Mammary epithelial cell (primary cell): ENCODE measurements at regions not wholly inside any gene's neighbourhood (a gene's known extent, or its start where the extent isn't known, plus 50 kb on each side); places are given as distances from the start of the nearest gene placed in this dataset.

ENCODE experiments used
- EZH2 ChIP-seq: IDR thresholded peaks from 2 replicates; pipeline ENCODE4 v1.6.1; 2012; ENCODE audit warnings: low read length, inconsistent platforms, borderline replicate concordance
- TF ChIP-seq, protein P1 (sequence below), 2 donors: IDR thresholded peaks in 1 of 2; conservative IDR thresholded peaks in 1 of 2; 2 replicates each; pipeline ENCODE4 v1.5.1; 2011 to 2012; ENCODE audit warnings: inconsistent platforms in 2 of 2, low read length in 2 of 2, mild to moderate bottlenecking in 2 of 2, control low read depth in 1 of 2, low read depth in 1 of 2; ENCODE audit not compliant: insufficient read depth in 1 of 2; ENCODE audit errors: extremely low read depth in 1 of 2

- TF ChIP-seq, protein P1, sequence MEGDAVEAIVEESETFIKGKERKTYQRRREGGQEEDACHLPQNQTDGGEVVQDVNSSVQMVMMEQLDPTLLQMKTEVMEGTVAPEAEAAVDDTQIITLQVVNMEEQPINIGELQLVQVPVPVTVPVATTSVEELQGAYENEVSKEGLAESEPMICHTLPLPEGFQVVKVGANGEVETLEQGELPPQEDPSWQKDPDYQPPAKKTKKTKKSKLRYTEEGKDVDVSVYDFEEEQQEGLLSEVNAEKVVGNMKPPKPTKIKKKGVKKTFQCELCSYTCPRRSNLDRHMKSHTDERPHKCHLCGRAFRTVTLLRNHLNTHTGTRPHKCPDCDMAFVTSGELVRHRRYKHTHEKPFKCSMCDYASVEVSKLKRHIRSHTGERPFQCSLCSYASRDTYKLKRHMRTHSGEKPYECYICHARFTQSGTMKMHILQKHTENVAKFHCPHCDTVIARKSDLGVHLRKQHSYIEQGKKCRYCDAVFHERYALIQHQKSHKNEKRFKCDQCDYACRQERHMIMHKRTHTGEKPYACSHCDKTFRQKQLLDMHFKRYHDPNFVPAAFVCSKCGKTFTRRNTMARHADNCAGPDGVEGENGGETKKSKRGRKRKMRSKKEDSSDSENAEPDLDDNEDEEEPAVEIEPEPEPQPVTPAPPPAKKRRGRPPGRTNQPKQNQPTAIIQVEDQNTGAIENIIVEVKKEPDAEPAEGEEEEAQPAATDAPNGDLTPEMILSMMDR (conservative IDR thresholded peaks at IDR 0.05 in 1 of 2, IDR thresholded peaks at IDR 0.05 in 1 of 2; ENCODE audit: extremely low read depth in 1 of 2, insufficient read depth in 1 of 2, low read depth in 1 of 2, low read length in 2 of 2), result no peak
- TF ChIP-seq EZH2, result no peak
Measured at GRCh38 chr4:122276359-122276758, 102.5 kb upstream of the ADAD1 start.
